Cerebellar cortex (tissue), 1 donor: ENCODE measurements at regions not wholly inside any gene's neighbourhood (a gene's known extent, or its start where the extent isn't known, plus 50 kb on each side); places are given as distances from the start of the nearest gene placed in this dataset.
"Not testable (repeated sequence)": the region's sequence is repeated elsewhere in the genome, so short reads cannot be mapped to it uniquely, and the experiment has no call there.

Experiments used
- DNase-seq: peaks from one replicate; pipeline ENCODE4 v3.0.0-alpha.2; 2015; ENCODE audit warnings: low spot score

- DNase-seq = no peak
These were observed 863.5 kb upstream of the CDH8 start for GRCh38 chr16:62899737-62900136.

GRCh38 chr16:62889097-62889496 lies 852.9 kb upstream of the CDH8 start:
- DNase-seq = no peak

GRCh38 chr16:62883509-62883908 lies 847.3 kb upstream of the CDH8 start:
- no peak for DNase-seq

DNA sequence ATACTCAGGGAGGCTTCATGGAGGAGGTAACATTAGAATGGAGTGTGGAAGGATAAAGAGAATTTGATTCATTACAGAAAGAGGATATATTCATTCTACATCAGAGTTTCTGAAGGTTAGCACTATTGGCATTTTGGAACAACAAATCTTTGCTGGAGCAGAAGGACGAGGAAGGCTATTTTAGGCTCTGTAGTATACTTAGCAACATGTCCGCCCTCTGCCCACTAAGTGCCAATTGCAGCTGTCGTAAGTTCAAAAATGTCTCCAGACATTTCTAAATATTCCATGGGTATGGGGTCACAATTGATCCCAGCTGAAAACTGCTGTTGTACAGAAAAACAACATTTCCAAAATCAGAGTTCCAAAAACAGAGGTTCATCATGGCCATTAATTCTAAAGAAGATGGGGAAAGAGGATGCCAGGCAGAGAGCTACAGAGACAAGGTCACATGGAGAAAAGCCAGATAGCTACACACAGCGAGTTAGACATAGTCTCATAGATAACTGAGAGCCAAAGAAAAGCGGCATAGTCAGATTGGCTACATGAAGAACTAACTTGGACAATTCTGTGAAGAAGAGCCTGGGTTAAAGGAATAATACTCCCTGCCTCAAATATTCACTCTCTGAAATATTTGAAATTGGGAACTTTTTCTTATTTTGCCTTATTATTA lies 846.4 kb upstream of the CDH8 start:
- no peak for DNase-seq

GRCh38 chr16:62876133-62876532 lies 839.9 kb upstream of the CDH8 start:
- no peak for DNase-seq

- no peak for DNase-seq
These were observed 836.1 kb upstream of the CDH8 start for GRCh38 chr16:62872339-62872738.

- DNase-seq = no peak
These were observed 834.3 kb upstream of the CDH8 start for GRCh38 chr16:62870554-62870953.

GRCh38 chr16:62869837-62870236 lies 833.6 kb upstream of the CDH8 start:
- no peak for DNase-seq

DNA sequence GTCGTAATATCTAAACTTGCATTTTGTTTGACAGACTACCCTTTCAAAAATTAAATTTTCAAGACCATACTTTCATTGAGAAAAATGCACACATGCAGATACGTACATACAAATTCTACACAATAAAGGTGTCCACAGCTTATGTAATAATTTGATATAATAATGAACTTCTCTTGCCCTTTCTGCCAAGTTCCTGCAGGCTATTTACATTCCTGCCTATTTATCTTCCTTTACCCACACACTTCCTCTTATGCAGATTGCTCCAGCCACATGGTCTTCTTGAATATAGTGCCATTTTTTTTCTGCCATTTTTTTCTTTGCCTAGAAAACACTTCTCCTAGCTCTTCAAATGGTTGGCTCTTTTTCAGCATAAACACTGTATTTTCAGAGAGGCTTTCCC lies 826.9 kb upstream of the CDH8 start:
- no peak for DNase-seq

DNA sequence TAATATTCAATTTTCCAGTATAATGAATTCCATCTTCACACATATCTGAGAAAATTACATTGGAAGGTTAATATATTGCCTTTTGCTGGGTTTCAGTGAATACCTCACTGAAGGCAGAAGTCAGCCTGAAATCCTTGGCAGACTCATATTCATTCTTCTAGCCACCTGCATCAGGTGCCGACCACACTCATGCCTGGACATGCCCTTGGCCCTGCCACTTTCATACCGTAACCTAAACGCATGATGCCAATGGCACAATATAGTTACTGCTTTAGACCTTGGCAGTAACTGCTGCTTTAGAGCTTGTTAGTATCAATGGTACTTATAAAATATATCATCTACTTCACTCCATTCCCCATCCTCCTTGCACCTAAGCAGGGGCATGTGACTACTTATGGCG lies 817.6 kb upstream of the CDH8 start:
- no peak for DNase-seq

GRCh38 chr16:62846399-62847057 lies 810.3 kb upstream of the CDH8 start:
- no peak for DNase-seq

DNA sequence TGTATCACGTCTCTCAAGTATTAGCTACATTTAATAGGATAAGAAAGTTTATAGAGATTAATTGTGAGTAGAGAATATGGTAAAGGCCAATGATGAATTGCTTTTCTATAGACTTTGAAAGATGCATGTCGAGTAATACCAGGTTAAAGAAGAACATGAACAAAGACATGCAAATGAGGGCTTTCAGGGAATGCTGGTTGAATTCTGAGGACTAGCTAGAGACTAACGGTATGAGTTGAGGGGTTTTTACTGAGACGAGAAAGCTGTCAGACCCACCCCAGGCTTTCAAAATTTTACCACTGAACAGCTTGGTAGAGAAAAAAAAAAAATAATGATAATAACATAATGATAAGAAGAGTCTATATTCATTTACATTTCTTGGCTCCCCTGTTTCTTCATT lies 796.0 kb upstream of the CDH8 start:
- DNase-seq = no peak

- peak; percentile 8 for DNase-seq
These were observed 795.1 kb upstream of the CDH8 start for GRCh38 chr16:62831235-62831850.

DNA sequence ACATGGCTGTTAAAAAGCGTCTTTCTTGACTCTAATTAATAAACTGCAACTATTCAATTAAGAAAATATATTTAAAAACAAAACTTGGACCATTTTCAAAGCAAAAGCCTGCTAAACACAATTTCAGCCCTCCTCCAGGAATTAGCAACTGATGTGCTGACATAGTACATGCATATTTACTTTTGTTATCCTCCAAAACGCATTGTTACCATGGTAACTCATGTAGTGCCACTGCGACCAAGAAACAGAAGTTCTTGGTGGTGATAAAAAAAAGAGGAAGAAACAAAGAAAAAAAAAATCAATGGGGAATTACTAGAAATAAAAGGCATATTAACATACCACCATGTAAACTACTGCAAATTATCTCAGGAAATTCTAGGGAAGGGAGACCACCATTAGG lies 793.4 kb upstream of the CDH8 start:
- DNase-seq = no peak

DNA sequence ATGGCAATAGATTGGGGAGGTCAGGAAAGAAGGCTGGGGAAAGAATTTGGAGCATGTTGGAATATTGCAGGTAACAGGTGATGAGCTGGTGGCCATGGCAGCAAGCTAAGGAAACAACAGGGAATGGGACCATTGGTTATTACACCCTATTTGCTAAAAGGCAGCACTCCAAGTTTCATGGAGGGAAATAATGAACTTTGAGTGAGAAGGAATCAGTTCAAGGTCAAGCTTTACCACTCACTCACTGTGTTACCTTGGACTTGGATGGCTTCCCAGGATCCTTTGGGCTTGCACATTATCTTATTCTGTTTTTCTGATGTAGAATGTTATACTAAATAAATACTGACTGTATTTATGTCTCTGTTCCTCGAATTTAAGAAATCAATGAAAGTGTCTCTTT lies 792.8 kb upstream of the CDH8 start:
- DNase-seq = no peak

DNA sequence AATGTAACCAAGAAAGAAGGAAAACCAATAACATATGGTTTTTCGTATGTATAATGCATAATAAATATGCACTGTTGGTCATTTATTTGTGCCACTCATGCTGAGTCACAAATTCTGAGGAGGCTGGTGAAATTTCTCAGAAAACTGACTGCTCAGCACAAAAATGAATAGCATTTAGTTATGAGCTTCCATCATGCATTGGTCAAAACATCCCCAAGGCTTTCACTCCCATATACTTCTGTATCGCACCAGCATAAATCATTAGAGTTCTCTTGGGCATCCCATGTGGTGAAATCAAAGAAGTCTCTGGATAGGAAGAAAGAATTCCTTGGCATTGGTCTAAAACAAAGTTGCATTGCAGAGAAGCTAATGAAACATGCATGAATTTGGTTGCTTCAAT lies 785.6 kb upstream of the CDH8 start:
- DNase-seq = no peak

DNA sequence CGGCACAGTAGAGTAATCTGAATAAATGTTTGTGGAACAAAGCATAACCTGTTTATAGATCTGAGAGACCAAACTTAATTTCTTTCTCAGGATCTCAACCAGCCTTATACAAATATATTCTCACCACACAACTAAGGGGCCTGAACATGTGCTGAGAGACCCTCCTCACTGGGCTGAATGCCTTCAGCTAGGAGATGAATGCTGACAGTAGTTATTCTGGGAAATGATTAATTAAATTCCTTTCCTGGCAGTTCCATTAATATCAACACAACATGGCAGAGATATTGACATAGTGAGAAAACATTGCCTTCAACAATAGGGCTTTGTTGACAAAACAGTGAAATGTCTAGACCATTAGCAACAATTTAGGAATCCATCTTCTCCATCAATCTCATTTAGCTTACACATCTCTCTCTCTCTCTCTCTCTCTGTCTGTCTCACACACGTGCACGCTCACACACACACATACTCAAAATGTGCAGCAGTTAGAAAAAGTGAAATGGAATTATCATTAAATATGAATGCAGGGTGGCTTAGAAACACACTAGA lies 780.8 kb upstream of the CDH8 start:
- no peak for DNase-seq

GRCh38 chr16:62814891-62815290 lies 778.7 kb upstream of the CDH8 start:
- no peak for DNase-seq

- DNase-seq = no peak
These were observed 769.1 kb upstream of the CDH8 start for GRCh38 chr16:62805221-62805857.

GRCh38 chr16:62794724-62795123 lies 758.5 kb upstream of the CDH8 start:
- DNase-seq = no peak

DNA sequence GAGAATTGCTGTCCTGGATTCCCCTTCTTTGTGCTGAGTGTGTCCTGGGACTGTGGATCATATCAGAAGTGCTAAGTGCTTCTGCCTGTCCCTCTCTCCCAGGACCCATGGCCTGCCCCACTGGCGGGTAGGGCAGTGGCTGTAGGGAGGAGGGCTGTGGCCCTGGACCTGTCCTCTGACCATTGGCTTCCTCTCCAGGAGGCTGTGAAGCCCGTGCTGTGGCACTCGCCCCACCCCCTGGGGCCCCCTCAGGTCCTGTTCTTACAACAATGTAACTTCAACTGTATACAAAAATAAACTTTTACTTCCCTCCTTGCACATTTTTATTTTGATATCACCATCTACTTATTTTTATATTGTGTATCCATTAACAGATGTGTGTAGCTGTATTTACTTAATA lies 743.8 kb upstream of the CDH8 start:
- not testable (repeated sequence) for DNase-seq

DNA sequence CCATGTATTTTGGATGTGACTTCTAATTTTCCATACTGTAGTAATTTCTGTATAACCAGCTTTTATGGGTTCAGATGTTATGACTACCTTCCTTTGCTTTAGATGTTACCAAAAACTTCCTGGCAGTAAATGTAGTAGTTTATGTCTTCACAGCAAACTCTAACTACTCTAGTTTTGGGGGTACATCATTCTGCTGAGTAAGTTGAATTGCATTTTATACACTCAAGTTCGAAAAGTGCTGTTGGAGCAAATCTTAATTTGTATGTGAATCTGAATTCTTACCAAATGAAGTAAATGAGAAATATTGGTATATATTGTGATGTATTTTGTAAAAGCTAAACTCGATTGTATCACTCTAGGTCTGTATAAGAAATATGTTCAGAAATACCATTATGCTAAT lies 728.3 kb upstream of the CDH8 start:
- DNase-seq = no peak

DNA sequence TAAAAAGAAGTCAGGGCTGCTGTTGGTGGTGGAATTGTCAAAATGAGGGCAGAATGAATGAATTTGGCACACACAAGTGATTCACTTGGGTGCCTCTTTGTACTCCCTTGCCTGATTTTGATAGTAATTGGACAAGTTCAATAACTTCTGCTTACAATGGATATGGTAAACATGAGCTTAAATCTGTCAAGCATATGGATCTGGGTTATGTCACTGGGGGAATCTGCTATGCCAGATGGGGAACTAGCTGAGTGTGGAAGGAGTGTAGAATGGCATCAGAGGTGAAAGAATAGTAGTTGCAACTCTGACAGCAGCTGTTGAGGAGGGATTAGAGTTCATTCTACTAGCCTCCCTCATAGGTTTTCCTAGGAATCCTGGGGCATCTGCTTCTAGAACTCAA lies 724.2 kb upstream of the CDH8 start:
- no peak for DNase-seq
